SIG-M5 treated with dmso at 0.1 percent for 504 hours (cell line): ENCODE measurements at regions not wholly inside any gene's neighbourhood (a gene's known extent, or its start where the extent isn't known, plus 50 kb on each side); places are given as distances from the start of the nearest gene placed in this dataset.

Experiments used
- DNase-seq: peaks from one replicate; lab custom pipeline; 2025; ENCODE audit not compliant: unreplicated experiment; lab: John Stamatoyannopoulos, UW

DNA sequence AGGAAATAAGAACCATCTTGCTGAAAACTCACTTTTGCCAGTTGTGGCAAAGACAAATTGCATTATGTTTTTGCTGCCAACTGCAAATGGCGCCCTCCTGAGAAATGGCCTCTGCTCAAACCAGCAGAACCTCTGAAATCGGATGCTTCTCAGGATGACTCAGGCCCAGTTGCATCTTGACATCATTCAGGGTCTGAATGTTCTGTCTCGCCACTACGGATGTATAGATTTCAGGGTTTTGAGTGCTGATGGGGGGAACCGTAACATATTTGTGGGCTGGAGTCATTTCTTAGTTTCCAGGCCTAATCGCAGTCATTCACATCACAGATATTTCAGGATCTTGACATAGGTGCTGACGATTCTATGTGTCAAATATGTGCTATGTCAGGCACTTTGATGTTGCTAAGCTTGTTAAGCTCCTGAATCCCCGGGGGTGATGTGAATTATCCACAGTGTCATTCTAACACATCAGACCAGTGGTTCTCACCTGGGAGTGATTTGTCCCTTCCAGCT, 207.1 kb downstream of the NFATC2 start:
- DNase-seq, result no peak

DNA sequence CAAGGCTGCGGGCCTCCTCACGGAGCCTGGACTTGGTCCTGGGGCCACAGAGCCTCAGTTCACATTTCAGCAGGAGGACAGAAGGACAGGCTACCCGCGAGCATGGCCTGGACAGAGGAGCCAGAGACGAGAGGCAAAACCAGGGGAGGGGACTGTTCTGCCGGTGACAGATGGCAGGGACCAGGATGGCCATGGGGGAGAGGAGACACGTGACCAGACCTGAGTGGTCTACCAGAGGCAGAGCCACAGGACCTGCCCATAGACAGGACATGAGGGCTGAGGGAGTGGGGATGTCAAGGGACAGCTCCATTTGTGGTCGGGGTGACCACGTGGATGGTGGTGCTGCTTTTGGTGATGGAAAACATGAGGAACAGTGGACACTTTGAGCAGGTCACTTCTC, 207.9 kb downstream of the NFATC2 start:
- DNase-seq, result no peak

DNA sequence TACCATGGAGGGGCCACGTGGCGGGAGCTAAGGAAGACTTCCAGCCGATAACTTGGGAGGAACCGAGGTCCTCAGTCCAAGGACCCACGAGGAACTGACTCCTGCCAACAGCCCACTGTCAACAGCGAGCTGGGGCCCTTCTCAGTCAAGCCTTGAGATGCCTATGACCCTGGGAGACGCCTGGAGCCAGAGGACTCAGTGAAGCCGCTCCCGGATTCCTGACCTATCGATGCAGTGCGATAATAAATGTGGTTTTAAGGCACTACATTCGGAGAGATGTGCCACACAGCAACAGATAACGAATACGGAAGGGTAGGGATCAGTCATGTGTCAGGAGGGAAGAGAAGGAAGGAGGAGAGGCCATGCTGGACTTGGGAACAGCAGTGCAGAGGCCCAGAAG, 208.5 kb downstream of the NFATC2 start:
- DNase-seq, result no peak

DNA sequence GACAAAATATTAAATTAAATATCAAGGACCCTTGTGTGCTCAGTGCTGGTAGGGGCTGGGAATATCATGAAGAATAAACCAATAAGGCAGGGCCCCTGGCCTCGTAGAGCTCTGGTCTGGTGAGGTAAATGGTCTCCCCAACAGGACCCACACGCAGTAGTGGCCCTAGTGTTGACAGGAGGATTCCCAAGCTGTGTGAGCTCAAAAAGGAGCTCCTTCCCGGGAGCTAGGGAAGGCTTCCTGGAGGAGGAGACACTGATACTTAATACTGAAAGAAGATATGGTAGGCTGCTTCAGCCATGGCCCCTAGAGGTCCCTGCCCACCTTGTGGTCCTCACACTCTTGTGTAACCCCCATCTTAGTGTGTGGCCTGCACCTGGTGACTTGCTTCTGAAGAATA, 209.1 kb downstream of the NFATC2 start:
- DNase-seq, result no peak

DNA sequence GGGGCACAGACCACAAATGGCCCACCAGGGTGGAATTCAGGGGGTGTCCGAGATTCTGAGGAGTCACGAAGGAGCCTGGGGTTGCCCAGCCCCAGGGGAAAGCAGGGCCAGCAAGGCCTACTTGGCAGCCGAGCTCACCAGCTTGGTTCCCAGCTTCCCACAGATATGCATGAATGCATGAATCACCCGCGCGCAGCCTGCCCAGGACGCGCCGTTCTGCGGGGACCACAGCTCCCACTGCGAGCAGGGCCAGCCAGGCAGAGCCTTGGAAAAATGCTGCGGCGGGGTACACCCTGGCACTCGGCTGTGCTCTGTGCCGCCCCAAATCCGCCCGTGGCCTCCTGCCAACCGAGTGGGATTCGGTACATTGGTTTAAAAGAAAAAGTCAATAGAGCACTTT, 211.0 kb downstream of the NFATC2 start:
- no peak for DNase-seq

DNA sequence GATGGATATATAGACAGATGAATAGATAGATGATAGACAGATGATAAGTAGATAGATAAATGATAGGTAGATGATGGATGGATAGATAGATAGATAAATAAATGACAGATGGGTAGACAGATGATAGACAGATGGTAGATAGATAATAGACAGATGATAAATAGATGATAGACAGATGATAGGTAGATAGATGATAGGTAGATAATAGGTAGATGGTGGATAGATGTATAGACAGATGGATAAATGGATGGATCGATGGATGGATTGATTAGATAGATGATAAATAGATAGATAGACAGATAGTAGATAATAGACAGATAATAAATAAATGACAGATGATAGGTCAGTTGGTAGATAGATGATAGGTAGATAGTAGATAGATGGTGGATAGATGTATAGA, 212.7 kb downstream of the NFATC2 start:
- DNase-seq, result no peak

DNA sequence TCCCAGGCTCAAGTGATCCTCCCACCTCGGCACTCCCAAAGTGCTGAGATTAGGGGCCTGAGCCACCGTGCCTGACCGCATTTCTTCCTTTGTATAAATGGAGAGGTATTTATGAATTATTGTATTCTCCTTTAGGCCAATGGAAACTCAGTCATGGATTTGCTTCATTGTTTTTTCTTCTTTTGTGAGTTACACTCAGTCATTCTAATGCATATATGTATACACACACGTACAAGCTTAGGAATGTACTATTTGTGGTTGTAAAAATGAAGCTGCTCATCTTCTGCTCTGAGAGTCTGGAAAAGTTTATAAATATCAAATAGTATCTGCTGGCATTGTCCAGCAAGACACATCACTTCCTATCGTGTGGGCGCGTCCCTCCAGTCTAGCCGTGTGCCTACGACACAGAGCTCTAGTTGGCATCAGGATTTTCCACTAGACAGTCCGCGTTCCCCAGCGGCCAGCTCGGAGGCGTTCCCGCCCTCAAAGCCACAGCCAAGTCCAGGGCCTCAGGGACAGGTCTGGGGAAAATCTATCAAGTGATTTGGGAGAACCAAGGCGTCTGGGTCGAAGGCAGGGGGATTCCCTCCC, 215.2 kb downstream of the NFATC2 start:
- DNase-seq, result no peak

DNA sequence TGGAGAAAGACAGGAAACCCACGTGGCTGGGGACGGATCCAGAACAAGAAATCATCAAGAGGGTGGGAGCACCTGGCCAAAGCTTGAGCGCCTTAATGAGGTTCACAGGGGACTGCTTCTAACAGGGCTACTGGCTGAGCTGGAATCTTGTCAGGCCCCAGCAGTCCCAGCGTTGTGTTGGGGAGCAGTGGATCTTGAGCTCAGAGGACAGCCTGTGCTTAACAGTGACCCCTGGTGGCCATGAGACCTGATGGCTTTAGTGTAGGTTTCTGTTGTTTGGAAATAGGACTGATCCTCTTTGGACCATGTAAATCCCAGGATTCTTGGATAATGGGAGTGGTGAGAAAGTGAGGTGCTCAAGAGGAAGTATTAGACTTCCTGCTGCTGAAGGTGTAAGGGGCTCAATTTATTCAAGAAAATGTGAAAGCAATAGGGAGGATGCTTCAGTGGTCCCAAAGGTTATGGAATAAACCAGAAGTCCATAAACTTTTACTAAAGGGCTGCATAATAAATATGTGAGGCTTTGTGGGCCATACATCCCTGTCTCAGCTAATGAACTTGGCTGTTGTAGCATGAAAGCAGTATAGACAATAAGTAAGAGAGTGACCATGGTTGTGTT, 216.2 kb downstream of the NFATC2 start:
- DNase-seq, result peak; percentile 62

DNA sequence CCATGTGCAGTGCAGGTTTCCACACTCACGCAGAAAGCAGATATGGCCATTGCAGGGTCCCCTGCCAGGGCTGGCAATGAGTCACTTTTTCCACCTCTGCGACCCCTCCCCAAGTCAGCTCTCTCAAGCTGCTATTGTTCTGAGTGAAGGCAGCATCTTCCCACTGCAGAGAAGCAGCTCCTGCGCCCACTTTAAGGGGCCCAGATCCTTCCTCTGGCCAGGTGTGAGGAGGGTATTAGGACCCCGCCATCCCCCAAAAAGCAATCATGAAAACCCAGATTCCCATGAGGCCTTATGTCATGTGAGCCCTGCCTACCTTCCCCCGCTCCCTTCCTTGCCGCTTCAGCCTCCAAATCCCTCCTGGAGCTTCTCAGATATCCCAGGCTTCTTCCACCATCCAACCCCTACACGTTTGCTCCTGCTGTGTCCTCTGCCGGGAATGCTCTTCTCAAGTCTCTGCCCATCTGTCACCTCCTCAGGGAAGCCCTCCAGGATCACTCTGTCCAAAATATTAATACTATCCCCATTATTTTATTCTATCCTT, 220.3 kb downstream of the NFATC2 start:
- DNase-seq, result no peak

DNA sequence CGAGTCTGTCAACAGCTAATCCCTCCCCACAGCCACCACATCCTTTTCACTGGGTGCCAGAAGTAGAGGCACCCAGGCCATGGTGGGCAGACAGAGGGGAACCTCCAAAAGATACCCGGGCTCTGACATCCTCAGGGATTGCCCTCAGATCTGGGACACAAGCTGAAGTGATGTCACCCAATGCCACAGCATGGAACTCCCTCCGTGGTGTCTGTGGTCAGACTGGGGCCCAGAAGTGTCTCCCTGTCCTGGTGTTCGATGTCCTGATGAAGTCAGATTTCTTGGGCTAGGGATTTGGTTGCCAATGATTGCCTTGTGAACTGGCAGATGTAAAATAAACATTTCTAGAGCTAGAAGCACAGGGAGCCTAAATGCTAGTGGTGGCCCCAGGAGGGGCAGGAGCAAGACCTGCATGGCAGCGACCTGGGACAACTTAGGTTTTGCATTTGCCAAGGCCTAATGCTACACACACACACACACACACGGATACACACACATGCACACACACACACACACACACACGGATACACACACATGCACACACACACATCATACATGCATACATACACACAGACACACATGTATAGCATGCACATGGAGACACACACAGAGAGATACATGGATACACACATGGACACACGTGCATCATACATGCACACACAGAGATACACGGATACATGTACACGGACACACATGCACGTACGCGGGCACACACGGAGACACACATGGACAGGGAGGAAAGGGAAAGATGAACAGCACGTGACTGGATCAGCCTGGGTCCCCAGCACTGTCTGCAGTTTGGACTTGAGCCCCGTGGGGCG, 221.0 kb downstream of the NFATC2 start:
- no peak for DNase-seq

DNA sequence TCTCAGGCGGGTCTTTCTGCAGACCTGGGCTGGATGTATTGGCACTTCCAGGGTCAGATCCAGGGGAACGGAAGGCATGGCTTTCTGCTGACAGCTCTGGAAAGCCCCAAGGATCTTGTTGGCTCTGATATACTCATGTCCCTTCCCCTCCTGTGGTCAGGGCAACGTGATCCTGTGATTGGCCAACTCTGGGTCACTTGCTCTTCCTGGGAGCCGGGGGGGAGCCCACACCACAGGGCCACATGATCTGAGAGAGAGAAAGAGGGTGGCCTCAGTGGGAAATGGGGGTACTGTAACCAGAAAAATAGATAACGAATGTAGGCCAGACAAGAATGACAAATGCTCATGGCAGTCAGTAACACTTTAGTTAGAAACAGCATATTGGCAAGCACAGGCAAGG, 223.0 kb downstream of the NFATC2 start:
- DNase-seq, result no peak

DNA sequence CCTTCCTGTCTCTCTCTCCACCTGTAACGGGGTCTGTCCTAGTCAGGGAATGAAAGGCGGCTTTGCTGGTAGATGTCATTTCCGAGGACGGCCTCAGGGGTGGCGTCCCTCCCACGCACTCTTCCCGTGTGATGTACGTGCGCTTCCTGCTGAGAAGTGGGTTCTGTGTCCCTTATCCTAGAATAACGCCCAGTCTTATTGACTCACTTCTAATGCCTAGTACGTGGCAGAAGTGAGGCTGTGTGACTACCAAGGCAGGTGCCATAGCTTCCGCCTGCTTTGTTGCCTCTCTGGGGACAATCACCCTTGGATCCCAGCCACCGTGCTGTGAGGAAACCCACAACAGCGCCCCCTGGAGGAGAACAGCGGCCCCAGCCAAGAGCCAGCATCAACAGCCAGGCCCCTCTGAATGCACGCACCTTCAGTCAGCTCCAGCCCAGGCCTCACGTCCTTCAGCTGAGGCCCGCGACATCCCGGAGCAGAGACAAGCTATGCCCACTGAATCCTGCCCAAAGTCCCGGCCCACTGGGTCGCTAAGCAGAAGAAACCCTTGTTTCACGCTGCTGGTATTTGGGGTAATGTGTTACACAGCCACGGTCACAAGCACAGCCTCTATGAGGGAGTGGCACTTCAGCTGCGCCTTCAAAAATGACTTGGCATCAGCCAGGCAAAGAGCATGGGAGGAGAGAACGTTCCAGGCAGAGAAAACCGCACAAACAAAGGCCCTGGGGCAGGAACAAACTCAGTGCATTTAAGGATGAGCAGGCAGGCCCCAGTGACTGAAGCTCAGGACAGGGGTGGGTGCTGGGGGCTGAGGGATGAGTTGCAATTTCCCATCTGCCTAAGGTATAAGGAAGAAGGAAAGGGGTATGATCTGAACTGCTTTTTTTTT, 224.2 kb downstream of the NFATC2 start:
- peak; percentile 12 for DNase-seq

DNA sequence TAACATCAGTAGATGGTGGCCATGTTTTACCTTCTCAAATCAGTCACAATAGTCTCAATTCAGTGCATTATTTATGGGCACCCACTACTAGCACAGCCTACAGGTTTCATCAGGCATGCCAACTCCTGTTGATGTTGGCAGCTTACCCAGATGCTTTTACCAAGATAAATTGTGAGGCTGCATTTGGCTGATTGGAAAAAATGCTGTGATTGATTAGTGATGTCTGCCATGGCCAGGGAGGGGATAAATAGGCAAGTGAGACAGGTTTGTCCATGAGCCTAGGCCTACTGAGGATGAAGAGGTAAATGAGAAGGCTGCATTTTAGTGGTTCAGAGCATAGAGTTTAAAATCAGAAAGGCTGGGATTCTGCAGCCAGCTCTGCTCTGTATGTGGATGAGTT, 227.1 kb downstream of the NFATC2 start:
- DNase-seq, result no peak

DNA sequence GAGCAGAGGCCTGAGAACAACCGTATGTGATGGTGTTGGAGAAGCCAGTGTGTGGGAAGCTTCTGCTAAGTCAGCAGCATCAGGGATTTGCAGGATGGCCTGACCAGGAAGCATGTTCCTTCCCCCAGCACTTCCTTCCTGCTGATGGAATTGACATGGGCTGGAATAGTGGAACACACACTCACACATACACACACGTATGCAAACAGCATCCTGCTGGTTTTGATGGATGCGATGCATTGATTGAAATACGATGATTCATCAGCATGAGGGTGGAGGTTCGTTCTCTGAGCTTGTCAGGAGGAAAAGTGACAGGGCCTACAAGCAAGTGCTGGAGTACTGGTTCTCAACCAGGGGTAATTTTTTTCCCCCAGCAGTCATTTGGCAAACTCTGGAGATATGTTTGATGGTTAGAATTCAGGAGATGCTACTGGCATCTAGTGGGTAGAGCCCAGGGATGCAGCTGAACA, 229.1 kb downstream of the NFATC2 start:
- DNase-seq, result no peak

DNA sequence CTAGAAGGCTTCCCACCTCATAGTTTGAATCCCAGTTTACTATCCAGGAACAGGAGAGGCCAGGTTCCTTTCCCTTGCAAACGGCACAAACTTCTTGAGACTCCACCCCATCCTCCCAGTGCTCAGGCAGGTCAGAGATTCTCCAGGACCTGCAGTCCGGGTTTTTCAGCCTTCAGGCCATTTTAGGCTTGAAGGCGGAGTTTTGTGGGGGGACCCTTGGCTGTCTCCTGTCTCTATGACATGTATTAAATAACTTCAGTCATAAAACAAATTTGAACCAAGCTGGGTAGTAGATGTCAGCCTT, 230.1 kb downstream of the NFATC2 start:
- no peak for DNase-seq

DNA sequence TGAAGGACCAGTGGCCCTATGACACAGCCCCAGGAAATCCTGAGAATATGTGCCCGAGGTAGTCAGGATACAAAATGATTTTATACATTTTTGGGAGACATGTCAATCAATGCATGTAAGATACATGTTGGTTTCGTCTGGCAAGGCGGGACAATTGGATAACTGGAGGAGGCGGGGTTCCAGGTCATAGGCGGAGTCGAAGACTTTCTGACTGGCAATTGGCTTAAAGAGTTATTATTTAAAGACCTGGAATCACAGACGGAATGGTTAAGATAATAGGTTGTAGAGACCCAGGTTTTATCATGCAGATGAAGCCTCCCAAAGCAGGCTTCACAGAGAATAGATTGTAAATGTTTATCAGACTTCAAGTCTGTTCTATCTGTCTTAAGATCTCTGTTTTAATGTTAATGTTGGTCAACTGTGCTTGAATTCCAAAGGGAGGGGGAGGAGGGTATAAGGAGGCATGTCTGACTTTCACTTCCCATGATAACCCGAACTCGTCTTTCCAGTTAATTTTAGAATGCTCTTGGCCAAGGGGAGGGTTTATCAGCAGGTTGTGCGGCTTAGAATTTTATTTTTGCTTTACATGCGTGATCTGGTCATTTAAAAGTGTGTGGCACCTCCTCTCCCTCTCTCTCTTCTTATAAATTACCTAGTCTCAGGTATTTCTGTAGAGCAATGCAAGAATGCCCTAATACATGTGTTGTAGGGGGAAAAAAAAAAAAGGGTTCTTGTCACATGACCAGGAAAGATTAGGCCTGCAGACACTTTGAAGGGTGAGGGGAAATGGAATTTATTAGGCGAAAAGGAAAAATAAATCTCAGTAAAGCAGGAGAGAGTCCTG, 230.7 kb downstream of the NFATC2 start:
- DNase-seq, result peak; percentile 83

DNA sequence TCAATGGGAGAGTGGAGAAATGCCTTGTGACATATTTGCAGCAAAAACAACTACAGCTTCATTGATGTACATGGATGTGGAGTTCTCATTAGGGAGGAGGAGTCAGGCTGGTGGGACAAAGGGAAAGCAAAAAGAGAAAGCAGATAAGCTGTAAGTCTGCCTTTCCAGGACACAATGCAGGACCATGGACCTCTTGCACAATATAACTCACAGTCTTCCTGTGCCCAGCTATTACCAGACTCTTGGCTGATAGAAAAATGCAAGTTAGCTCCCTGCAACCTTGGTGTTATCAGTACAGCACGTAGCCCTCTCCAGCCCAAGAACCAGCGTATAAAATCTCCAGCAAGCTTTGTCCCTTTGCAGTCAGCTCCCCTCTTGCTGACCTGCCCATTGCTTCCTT, 232.3 kb downstream of the NFATC2 start:
- DNase-seq, result no peak

DNA sequence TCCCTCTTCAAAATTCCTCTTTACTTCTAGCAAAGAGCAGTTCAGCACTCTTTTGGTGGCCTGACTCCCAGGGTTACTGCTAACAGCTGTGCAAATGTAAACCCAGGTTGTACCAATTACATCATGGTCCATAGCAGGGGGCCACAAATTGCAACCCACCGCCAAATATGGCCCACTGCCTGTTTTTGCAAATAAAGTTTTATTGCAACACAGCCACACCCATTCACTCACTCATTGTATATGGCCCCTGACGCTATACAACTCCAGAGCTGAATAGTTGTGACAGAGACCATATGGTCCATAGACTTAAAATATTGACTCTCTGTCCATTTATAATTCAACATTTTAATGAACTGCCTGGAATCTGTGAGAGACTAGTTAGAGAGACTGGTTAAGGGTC, 233.4 kb downstream of the NFATC2 start:
- DNase-seq, result no peak

DNA sequence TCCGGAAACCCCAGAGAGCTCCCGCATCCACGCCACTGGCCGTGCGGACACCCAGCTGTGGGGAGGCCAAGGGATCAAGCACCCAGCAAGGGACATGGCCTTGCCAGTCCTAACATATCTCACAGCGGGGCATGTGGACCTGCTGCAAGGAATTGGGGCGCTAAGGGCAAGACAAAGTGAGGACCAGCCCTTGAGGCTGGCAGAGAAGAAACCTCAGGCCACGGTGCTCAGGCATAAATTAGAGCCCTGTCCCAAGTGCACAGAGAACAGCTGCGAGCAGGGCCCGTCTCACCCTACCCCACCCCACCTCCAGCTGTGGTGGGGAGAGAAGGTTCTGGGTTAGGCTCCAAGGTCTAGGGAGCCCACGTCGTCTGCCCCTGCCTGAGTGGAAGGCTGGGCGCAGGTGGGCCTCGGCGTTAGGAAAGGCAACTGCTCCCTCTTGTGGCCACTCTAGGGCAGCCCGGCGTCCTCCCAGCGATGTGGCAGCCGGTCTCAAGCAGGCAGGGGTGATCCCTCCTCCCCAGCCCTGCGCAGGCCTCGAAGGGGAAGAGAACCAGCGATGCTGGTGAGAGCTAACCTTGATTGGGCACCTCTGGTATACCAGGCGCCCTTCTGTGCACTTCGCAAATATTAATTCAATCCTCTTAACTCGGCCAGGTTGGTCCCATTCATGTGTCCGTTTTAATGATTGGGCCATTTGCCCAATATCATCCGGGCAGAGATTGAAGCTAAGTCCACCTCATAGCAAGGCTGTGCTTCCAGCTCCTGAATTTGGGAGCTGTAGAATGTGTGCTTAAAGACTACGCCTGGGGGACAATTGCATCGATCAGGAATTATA, 235.8 kb downstream of the NFATC2 start:
- peak; percentile 74 for DNase-seq
